ENCODE measurements at regions not wholly inside any gene's neighbourhood (a gene's known extent, or its start where the extent isn't known, plus 50 kb on each side); places are given as distances from the start of the nearest gene placed in this dataset.

- TF ChIP-seq POLR2A (IDR thresholded peaks at IDR 0.05; ENCODE audit: low read depth, low read length) (no peak), SPI1 (IDR thresholded peaks at IDR 0.05; ENCODE audit: low read depth, low read length) (no peak), POLR2AphosphoS5 (IDR thresholded peaks at IDR 0.05; ENCODE audit: low read depth, low read length) (no peak), POU2F2 (IDR thresholded peaks at IDR 0.05; ENCODE audit: low read depth, low read length) (no peak), TAF1 (IDR thresholded peaks at IDR 0.05; ENCODE audit: low read depth, low read length) (no peak)
Measured at GRCh38 chr20:50315586-50316551, 125.2 kb downstream of the CEBPB start.
